HG03520 (cell line): ENCODE measurements at regions not wholly inside any gene's neighbourhood (a gene's known extent, or its start where the extent isn't known, plus 50 kb on each side); places are given as distances from the start of the nearest gene placed in this dataset.

Experiments
- ATAC-seq: cut with Tn5 transposase; IDR thresholded peaks from one replicate; pipeline ENCODE4 v1.9.1; 2021; ENCODE audit warnings: mild to moderate bottlenecking, moderate library complexity; ENCODE audit not compliant: unreplicated experiment

- ATAC-seq: no peak
These were observed 880.8 kb downstream of the TECRL start for GRCh38 chr4:63528256-63528991.

- no peak for ATAC-seq
These were observed 883.0 kb downstream of the TECRL start for GRCh38 chr4:63526251-63526650.

GRCh38 chr4:63524764-63525163 is 884.5 kb downstream of the TECRL start:
- no peak for ATAC-seq

- no peak for ATAC-seq
These were observed 903.4 kb downstream of the TECRL start for GRCh38 chr4:63505714-63506460.

GRCh38 chr4:63493265-63493664 is 916.0 kb downstream of the TECRL start:
- no peak for ATAC-seq

GRCh38 chr4:63492515-63492914 is 916.7 kb downstream of the TECRL start:
- ATAC-seq: no peak

GRCh38 chr4:63464393-63464792 is 944.9 kb downstream of the TECRL start:
- no peak for ATAC-seq

- no peak for ATAC-seq
These were observed 949.2 kb downstream of the TECRL start for GRCh38 chr4:63460075-63460474.

GRCh38 chr4:63459329-63459728 is 949.9 kb downstream of the TECRL start:
- no peak for ATAC-seq

GRCh38 chr4:63458010-63458409 is 951.2 kb downstream of the TECRL start:
- no peak for ATAC-seq

- no peak for ATAC-seq
These were observed 969.0 kb downstream of the TECRL start for GRCh38 chr4:63440236-63440635.

- ATAC-seq: no peak
These were observed 979.1 kb downstream of the TECRL start for GRCh38 chr4:63430105-63430504.

- no peak for ATAC-seq
These were observed 1013.0 kb downstream of the TECRL start for GRCh38 chr4:63396269-63396668.

GRCh38 chr4:63393544-63393943 is 1015.7 kb downstream of the TECRL start:
- ATAC-seq: no peak

- ATAC-seq: no peak
These were observed 1029.3 kb downstream of the TECRL start for GRCh38 chr4:63379750-63380522.

GRCh38 chr4:63371001-63371400 is 1038.2 kb downstream of the TECRL start:
- ATAC-seq: no peak

GRCh38 chr4:63361628-63362027 is 1047.6 kb downstream of the TECRL start:
- ATAC-seq: no peak

GRCh38 chr4:63361066-63361465 is 1048.2 kb downstream of the TECRL start:
- ATAC-seq: no peak

GRCh38 chr4:63349674-63350025 is 1059.6 kb downstream of the TECRL start:
- no peak for ATAC-seq

- no peak for ATAC-seq
These were observed 1060.2 kb downstream of the TECRL start for GRCh38 chr4:63348735-63349673.

GRCh38 chr4:63325140-63325539 is 1084.1 kb downstream of the TECRL start:
- ATAC-seq: no peak
